ENCODE measurements at regions not wholly inside any gene's neighbourhood (a gene's known extent, or its start where the extent isn't known, plus 50 kb on each side); places are given as distances from the start of the nearest gene placed in this dataset.

DNA sequence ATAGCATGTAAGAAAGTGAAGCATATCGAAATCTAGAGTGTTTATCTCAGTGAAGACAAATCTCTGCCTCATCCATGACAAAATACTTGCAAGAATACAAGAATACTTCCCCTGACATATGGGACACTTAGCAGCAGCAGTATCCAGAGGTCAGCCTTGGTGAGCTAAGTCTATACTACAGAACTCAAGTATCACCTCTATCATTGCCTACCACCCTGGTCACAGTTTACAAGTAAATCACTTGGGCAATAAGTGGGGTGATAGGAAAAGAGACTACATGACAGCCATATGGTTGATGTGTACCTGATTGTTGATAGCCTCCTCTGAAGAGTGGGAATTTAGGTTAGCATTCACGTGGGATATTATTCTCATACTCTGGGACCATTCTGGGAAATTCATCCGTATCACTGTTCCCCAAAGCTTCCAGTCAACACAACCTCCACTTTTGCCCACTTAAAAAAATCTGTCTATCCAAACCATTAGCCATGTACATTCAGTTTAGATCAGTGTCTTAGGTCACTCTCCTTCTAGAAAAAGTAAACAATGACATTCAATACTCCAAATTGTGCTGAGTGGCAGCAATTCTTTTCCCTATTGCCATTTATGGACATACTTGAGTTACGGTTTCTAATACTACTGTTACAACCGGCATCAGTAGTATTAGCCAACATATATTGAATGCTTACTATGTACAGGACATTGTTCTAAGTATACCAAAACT lies 118.2 kb upstream of the PRSS16 start:
- DNase-seq (ENCODE audit: low read depth, low spot score), result no peak
- H3K4me1 ChIP-seq (ENCODE audit: control insufficient read depth, insufficient read depth, low read length), result peaks cover 16% of the 10 kb centered on the region
- H3K4me3 ChIP-seq, result peak overlapping the region; percentile 80
- peak overlapping the region; percentile 93 for H3K27ac ChIP-seq (ENCODE audit: control insufficient read depth, insufficient read depth)
- RAD21 ChIA-PET (ENCODE audit: unreplicated experiment), result interaction anchor here (0.5 to 3.0 kb wide), 4 partner anchors 15 to 736 kb away, joined by 3 to 19 read pairs (median 4); a partner anchor contains a TSS
- TF ChIP-seq, protein P1, sequence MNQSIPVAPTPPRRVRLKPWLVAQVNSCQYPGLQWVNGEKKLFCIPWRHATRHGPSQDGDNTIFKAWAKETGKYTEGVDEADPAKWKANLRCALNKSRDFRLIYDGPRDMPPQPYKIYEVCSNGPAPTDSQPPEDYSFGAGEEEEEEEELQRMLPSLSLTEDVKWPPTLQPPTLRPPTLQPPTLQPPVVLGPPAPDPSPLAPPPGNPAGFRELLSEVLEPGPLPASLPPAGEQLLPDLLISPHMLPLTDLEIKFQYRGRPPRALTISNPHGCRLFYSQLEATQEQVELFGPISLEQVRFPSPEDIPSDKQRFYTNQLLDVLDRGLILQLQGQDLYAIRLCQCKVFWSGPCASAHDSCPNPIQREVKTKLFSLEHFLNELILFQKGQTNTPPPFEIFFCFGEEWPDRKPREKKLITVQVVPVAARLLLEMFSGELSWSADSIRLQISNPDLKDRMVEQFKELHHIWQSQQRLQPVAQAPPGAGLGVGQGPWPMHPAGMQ (IDR thresholded peaks at IDR 0.05; ENCODE audit: borderline replicate concordance), result no peak
- TF ChIP-seq, protein P2, sequence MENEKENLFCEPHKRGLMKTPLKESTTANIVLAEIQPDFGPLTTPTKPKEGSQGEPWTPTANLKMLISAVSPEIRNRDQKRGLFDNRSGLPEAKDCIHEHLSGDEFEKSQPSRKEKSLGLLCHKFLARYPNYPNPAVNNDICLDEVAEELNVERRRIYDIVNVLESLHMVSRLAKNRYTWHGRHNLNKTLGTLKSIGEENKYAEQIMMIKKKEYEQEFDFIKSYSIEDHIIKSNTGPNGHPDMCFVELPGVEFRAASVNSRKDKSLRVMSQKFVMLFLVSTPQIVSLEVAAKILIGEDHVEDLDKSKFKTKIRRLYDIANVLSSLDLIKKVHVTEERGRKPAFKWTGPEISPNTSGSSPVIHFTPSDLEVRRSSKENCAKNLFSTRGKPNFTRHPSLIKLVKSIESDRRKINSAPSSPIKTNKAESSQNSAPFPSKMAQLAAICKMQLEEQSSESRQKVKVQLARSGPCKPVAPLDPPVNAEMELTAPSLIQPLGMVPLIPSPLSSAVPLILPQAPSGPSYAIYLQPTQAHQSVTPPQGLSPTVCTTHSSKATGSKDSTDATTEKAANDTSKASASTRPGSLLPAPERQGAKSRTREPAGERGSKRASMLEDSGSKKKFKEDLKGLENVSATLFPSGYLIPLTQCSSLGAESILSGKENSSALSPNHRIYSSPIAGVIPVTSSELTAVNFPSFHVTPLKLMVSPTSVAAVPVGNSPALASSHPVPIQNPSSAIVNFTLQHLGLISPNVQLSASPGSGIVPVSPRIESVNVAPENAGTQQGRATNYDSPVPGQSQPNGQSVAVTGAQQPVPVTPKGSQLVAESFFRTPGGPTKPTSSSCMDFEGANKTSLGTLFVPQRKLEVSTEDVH (IDR thresholded peaks at IDR 0.05; ENCODE audit: low read depth, partially characterized antibody), result no peak
- TF ChIP-seq, protein P3, sequence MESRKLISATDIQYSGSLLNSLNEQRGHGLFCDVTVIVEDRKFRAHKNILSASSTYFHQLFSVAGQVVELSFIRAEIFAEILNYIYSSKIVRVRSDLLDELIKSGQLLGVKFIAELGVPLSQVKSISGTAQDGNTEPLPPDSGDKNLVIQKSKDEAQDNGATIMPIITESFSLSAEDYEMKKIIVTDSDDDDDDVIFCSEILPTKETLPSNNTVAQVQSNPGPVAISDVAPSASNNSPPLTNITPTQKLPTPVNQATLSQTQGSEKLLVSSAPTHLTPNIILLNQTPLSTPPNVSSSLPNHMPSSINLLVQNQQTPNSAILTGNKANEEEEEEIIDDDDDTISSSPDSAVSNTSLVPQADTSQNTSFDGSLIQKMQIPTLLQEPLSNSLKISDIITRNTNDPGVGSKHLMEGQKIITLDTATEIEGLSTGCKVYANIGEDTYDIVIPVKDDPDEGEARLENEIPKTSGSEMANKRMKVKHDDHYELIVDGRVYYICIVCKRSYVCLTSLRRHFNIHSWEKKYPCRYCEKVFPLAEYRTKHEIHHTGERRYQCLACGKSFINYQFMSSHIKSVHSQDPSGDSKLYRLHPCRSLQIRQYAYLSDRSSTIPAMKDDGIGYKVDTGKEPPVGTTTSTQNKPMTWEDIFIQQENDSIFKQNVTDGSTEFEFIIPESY (IDR thresholded peaks at IDR 0.05), result peak; percentile 48; the same call in 1 of the 2 replicates
- TF ChIP-seq, protein P4, sequence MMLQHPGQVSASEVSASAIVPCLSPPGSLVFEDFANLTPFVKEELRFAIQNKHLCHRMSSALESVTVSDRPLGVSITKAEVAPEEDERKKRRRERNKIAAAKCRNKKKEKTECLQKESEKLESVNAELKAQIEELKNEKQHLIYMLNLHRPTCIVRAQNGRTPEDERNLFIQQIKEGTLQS (IDR thresholded peaks at IDR 0.05; ENCODE audit: borderline replicate concordance, extremely low read depth, low read depth, low read length), result no peak
- TF ChIP-seq JUND (IDR thresholded peaks at IDR 0.05; ENCODE audit: low read depth, low read length) (no peak), RFX5 (IDR thresholded peaks at IDR 0.05; ENCODE audit: low read depth, low read length) (no peak)
- TF ChIP-seq, protein P5, sequence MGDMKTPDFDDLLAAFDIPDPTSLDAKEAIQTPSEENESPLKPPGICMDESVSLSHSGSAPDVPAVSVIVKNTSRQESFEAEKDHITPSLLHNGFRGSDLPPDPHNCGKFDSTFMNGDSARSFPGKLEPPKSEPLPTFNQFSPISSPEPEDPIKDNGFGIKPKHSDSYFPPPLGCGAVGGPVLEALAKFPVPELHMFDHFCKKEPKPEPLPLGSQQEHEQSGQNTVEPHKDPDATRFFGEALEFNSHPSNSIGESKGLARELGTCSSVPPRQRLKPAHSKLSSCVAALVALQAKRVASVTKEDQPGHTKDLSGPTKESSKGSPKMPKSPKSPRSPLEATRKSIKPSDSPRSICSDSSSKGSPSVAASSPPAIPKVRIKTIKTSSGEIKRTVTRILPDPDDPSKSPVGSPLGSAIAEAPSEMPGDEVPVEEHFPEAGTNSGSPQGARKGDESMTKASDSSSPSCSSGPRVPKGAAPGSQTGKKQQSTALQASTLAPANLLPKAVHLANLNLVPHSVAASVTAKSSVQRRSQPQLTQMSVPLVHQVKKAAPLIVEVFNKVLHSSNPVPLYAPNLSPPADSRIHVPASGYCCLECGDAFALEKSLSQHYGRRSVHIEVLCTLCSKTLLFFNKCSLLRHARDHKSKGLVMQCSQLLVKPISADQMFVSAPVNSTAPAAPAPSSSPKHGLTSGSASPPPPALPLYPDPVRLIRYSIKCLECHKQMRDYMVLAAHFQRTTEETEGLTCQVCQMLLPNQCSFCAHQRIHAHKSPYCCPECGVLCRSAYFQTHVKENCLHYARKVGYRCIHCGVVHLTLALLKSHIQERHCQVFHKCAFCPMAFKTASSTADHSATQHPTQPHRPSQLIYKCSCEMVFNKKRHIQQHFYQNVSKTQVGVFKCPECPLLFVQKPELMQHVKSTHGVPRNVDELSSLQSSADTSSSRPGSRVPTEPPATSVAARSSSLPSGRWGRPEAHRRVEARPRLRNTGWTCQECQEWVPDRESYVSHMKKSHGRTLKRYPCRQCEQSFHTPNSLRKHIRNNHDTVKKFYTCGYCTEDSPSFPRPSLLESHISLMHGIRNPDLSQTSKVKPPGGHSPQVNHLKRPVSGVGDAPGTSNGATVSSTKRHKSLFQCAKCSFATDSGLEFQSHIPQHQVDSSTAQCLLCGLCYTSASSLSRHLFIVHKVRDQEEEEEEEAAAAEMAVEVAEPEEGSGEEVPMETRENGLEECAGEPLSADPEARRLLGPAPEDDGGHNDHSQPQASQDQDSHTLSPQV (IDR thresholded peaks at IDR 0.05), result no peak
- H4K20me1 ChIP-seq (ENCODE audit: control insufficient read depth, insufficient read depth), result no peaks in the 10 kb centered on the region
- WGBS (ENCODE audit: insufficient coverage, insufficient replicate concordance, low lambda C conversion rate, missing lambda C conversion rate), result 97% methylated on average over 5 of the region's 5 CpGs
- SMC1A ChIA-PET (ENCODE audit: uncharacterized antibody, unreplicated experiment), result interaction anchor here (0.6 to 9.3 kb wide), 6 partner anchors 10 to 767 kb away, joined by 3 to 96 read pairs (median 8); a partner anchor contains a TSS
- H3K4me2 ChIP-seq (ENCODE audit: control insufficient read depth, insufficient read depth), result peak overlapping the region; percentile 54
- H3K36me3 ChIP-seq (ENCODE audit: control insufficient read depth in 2 of 2, insufficient read depth in 2 of 2, low read length in 1 of 2), result peaks cover 3 to 4% of the 10 kb centered on the region in 2 experiments; a peak in 3 of 4 replicates
- CTCF ChIA-PET, result interaction anchor here (1.1 to 4.2 kb wide), 5 partner anchors 16 to 767 kb away, joined by 3 to 33 read pairs (median 10); a partner anchor contains a TSS
- H3K79me2 ChIP-seq (ENCODE audit: control insufficient read depth, insufficient read depth, low read length), result peaks cover 37% of the 10 kb centered on the region
- no peak for ATAC-seq
- intact Hi-C loops (cut with micrococcal nuclease; ENCODE audit: unreplicated experiment) (no loop called here), in situ Hi-C loops (cut with MboI) (no loop called here)
- no peaks in the 10 kb centered on the region for H3K9me3 ChIP-seq (replicated peaks; ENCODE audit: control insufficient read depth, insufficient read depth, low read length)
- peak overlapping the region; percentile 39; the same call in 1 of the 2 replicates for H2AFZ ChIP-seq (ENCODE audit: control insufficient read depth, low read depth, low read length)
- FAIRE-seq, result no peak
- no peaks in the 10 kb centered on the region for H3K27me3 ChIP-seq (replicated peaks in 1 of 2; ENCODE audit: control insufficient read depth in 2 of 2, insufficient read depth in 2 of 2, low read length in 1 of 2)
- POLR2A ChIA-PET, result interaction anchor here (1.0 to 2.7 kb wide), 7 partner anchors 11 to 764 kb away, joined by 3 to 19 read pairs (median 3); a partner anchor contains a TSS
- H3K9ac ChIP-seq (ENCODE audit: control insufficient read depth, insufficient read depth, low read length), result peak overlapping the region; percentile 85
- BruUV-seq (replicated peaks), result no TSS peak
